LNCaP clone FGC (cell line): ENCODE measurements at regions not wholly inside any gene's neighbourhood (a gene's known extent, or its start where the extent isn't known, plus 50 kb on each side); places are given as distances from the start of the nearest gene placed in this dataset.

ENCODE experiments used
- DNase-seq: peaks from one replicate; pipeline ENCODE4 v3.0.0-alpha.2; 2011; ENCODE audit warnings: low read depth
- H3K4me3 ChIP-seq: 2 replicates; pipeline ENCODE4 v1.5.1; 2011; ENCODE audit warnings: mild to moderate bottlenecking, low read depth, low read length, control low read depth
- TF ChIP-seq, protein P1 (sequence below): IDR thresholded peaks from 2 replicates; pipeline ENCODE4 v1.5.1; 2012; ENCODE audit warnings: mild to moderate bottlenecking; ENCODE audit not compliant: control insufficient read depth, insufficient read depth; ENCODE audit errors: extremely low read depth

GRCh38 chr6:100322886-100323285 is 141.8 kb downstream of the SIM1 start:
- DNase-seq, result peak; percentile 28
- TF ChIP-seq, protein P1, sequence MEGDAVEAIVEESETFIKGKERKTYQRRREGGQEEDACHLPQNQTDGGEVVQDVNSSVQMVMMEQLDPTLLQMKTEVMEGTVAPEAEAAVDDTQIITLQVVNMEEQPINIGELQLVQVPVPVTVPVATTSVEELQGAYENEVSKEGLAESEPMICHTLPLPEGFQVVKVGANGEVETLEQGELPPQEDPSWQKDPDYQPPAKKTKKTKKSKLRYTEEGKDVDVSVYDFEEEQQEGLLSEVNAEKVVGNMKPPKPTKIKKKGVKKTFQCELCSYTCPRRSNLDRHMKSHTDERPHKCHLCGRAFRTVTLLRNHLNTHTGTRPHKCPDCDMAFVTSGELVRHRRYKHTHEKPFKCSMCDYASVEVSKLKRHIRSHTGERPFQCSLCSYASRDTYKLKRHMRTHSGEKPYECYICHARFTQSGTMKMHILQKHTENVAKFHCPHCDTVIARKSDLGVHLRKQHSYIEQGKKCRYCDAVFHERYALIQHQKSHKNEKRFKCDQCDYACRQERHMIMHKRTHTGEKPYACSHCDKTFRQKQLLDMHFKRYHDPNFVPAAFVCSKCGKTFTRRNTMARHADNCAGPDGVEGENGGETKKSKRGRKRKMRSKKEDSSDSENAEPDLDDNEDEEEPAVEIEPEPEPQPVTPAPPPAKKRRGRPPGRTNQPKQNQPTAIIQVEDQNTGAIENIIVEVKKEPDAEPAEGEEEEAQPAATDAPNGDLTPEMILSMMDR, result no peak
- no peak overlapping the region for H3K4me3 ChIP-seq

GRCh38 chr6:100320686-100321085 is 144.0 kb downstream of the SIM1 start:
- no peak overlapping the region for H3K4me3 ChIP-seq
- DNase-seq, result no peak
- TF ChIP-seq, protein P1, result no peak

DNA sequence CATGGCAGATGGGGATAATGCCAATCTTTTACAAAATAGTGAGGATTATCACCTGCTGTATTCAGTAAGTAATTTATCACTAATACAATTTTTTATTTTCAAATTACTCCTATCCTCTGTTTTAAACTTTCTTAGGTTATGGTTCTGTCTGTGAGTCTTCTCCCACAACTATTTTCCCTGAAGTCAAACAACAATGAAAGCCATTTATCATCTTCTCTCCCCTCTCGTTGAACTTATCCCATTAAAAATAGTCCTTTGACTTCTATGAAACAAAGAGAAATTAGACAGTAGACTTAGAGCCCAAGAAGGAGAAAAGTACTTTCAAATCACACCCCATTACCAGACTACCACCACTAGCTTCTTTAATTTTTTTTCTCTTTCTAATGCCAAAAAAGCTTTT is 147.7 kb downstream of the SIM1 start:
- TF ChIP-seq, protein P1, result no peak
- no peak overlapping the region for H3K4me3 ChIP-seq
- DNase-seq, result no peak

GRCh38 chr6:100314186-100314585 is 150.5 kb downstream of the SIM1 start:
- H3K4me3 ChIP-seq, result no peak overlapping the region
- TF ChIP-seq, protein P1, result no peak
- no peak for DNase-seq

DNA sequence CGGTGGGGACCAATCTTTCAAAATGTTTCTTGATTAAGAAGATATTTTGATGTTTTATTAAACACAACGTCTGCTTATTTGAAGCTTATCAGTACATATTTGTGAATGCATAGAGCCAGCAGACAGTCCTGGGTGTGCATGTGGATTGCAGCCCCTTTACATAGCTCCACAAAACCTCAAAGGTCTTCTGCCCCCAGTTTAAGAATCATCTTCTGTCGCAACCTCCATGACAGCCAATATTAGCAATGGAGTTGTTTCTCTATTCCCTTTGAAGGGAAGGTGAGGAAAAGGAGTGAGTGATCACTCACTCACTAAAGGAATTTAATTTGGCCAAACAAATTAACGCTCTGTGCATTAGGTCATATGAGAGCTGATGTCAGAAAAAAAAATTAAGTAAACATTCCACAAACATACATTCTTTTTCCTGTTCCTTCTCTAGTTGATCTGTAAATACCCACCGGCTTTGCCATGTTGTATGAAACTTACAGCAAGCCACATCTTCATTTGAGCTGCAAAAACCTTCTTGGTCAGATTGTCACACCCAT is 152.9 kb downstream of the SIM1 start:
- no peak for DNase-seq
- H3K4me3 ChIP-seq, result no peak overlapping the region
- TF ChIP-seq, protein P1, result no peak

GRCh38 chr6:100309174-100309573 is 155.5 kb downstream of the SIM1 start:
- TF ChIP-seq, protein P1, result no peak
- no peak for DNase-seq
- H3K4me3 ChIP-seq, result no peak overlapping the region

DNA sequence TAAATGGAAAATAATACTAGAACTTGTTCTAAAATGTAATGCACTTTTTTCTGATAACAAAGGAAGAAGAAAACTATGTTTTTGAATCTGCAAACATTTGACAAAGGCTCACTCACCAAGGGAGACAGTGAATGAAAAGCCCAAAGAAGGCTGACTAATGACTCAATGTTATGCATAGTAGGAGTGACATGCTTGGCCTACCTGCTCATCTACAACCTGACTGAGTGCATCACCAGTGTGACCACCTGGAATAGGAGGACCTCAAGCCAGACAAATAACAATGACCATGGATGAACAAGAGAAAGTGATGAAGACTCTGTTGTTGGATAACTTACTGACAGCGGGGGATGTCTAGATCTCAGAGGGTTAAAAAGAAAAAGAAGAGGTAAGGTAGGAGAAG is 157.2 kb downstream of the SIM1 start:
- DNase-seq, result no peak
- no peak overlapping the region for H3K4me3 ChIP-seq
- TF ChIP-seq, protein P1, result no peak
